ENCODE measurements at regions not wholly inside any gene's neighbourhood (a gene's known extent, or its start where the extent isn't known, plus 50 kb on each side); places are given as distances from the start of the nearest gene placed in this dataset.
"Not testable (repeated sequence)": the region's sequence is repeated elsewhere in the genome, so short reads cannot be mapped to it uniquely, and the experiment has no call there.

- no peaks in the 10 kb centered on the region for H4K20me1 ChIP-seq (ENCODE audit: insufficient read depth, low read length, poor library complexity, severe bottlenecking)
- no peaks in the 10 kb centered on the region for H3K9me3 ChIP-seq (ENCODE audit: insufficient read depth, low read depth, low read length)
- H3K4me3 ChIP-seq (ENCODE audit: low read length, poor library complexity, severe bottlenecking) = no peak overlapping the region
- no peaks in the 10 kb centered on the region for H3K36me3 ChIP-seq (ENCODE audit: insufficient read depth, low read length)
- no peaks in the 10 kb centered on the region for H3K27me3 ChIP-seq (ENCODE audit: insufficient read depth, low read length, poor library complexity, severe bottlenecking)
- no peak overlapping the region for H3K9ac ChIP-seq (ENCODE audit: low read depth, low read length, poor library complexity, severe bottlenecking)
- H3K4me1 ChIP-seq (ENCODE audit: insufficient read depth, low read length, poor library complexity, severe bottlenecking) = no peaks in the 10 kb centered on the region
- H3K79me2 ChIP-seq (ENCODE audit: insufficient read depth, low read length) = no peaks in the 10 kb centered on the region
- no peak overlapping the region for H2AFZ ChIP-seq (ENCODE audit: low read length)
- TF ChIP-seq CTCF (conservative IDR thresholded peaks at IDR 0.05; ENCODE audit: low read length) (peak; percentile 85), EZH2phosphoT487 (IDR thresholded peaks at IDR 0.05; ENCODE audit: borderline replicate concordance) (no peak)
- H3K4me2 ChIP-seq (ENCODE audit: low read depth, low read length, poor library complexity, severe bottlenecking) = no peak overlapping the region
- H3F3A ChIP-seq (ENCODE audit: low read depth) = no peaks in the 10 kb centered on the region
- H3K9me2 ChIP-seq (replicated peaks; ENCODE audit: low read depth, low read length) = no peaks in the 10 kb centered on the region
Measured at GRCh38 chr4:149914119-149915115, 98.8 kb upstream of the IQCM start.

GRCh38 chr4:149915735-149916134 lies 100.1 kb upstream of the IQCM start:
- not testable (repeated sequence) for H3K4me2 ChIP-seq (ENCODE audit: low read depth, low read length, poor library complexity, severe bottlenecking); H3K9ac ChIP-seq (ENCODE audit: low read depth, low read length, poor library complexity, severe bottlenecking); H3K27me3 ChIP-seq (ENCODE audit: insufficient read depth, low read length, poor library complexity, severe bottlenecking); H3F3A ChIP-seq (ENCODE audit: low read depth); H3K4me1 ChIP-seq (ENCODE audit: insufficient read depth, low read length, poor library complexity, severe bottlenecking); H3K9me2 ChIP-seq (replicated peaks; ENCODE audit: low read depth, low read length); H3K79me2 ChIP-seq (ENCODE audit: insufficient read depth, low read length); H3K4me3 ChIP-seq (ENCODE audit: low read length, poor library complexity, severe bottlenecking); H2AFZ ChIP-seq (ENCODE audit: low read length); H4K20me1 ChIP-seq (ENCODE audit: insufficient read depth, low read length, poor library complexity, severe bottlenecking); H3K9me3 ChIP-seq (ENCODE audit: insufficient read depth, low read depth, low read length); H3K36me3 ChIP-seq (ENCODE audit: insufficient read depth, low read length)

GRCh38 chr4:149923736-149924135 lies 108.1 kb upstream of the IQCM start:
- Histone ChIP-seq H3K4me3 (ENCODE audit: low read length, poor library complexity, severe bottlenecking) (no peak overlapping the region), H3K4me2 (ENCODE audit: low read depth, low read length, poor library complexity, severe bottlenecking) (no peak overlapping the region), H3K79me2 (ENCODE audit: insufficient read depth, low read length) (no peaks in the 10 kb centered on the region), H3K36me3 (ENCODE audit: insufficient read depth, low read length) (no peaks in the 10 kb centered on the region), H3K27me3 (ENCODE audit: insufficient read depth, low read length, poor library complexity, severe bottlenecking) (no peaks in the 10 kb centered on the region), H3F3A (ENCODE audit: low read depth) (no peaks in the 10 kb centered on the region), H3K4me1 (ENCODE audit: insufficient read depth, low read length, poor library complexity, severe bottlenecking) (no peaks in the 10 kb centered on the region), H3K9me3 (ENCODE audit: insufficient read depth, low read depth, low read length) (no peaks in the 10 kb centered on the region), H3K9ac (ENCODE audit: low read depth, low read length, poor library complexity, severe bottlenecking) (no peak overlapping the region), H2AFZ (ENCODE audit: low read length) (no peak overlapping the region), H4K20me1 (ENCODE audit: insufficient read depth, low read length, poor library complexity, severe bottlenecking) (no peaks in the 10 kb centered on the region), H3K9me2 (replicated peaks; ENCODE audit: low read depth, low read length) (no peaks in the 10 kb centered on the region)
- TF ChIP-seq EZH2phosphoT487 (IDR thresholded peaks at IDR 0.05; ENCODE audit: borderline replicate concordance) = no peak
- no peak for TF ChIP-seq CTCF (conservative IDR thresholded peaks at IDR 0.05; ENCODE audit: low read length)
